ENCODE measurements at regions not wholly inside any gene's neighbourhood (a gene's known extent, or its start where the extent isn't known, plus 50 kb on each side); places are given as distances from the start of the nearest gene placed in this dataset.
"Not testable (repeated sequence)": the region's sequence is repeated elsewhere in the genome, so short reads cannot be mapped to it uniquely, and the experiment has no call there.

DNA sequence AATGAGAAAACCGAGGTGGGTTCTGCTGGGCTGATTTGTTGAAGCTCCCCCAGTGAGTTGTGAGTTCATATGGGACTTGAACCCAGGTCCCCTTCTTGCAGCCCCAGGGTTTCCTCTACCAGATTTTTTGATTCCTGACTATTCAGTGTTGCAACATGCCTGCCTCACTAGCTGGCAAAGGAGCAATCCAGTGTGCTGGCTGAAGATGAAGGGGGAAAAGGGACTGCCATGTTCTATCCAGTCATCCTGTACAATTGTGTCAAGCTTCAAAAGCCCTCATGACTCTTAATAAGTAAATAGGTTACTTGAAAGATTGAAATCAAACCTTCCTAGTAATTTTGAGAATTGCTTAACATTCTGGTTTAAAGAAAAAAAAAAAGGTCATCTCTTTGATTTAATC, 211.5 kb upstream of the TP63 start:
- no peaks in the 10 kb centered on the region for H3K36me3 ChIP-seq
- 86 to 96% methylated on average over 1 of the region's 1 CpG for WGBS, 2 donors
- H3K9me3 ChIP-seq, result no peaks in the 10 kb centered on the region
- H3K27me3 ChIP-seq, result no peaks in the 10 kb centered on the region
- H3K4me1 ChIP-seq, result no peaks in the 10 kb centered on the region
- H3K4me3 ChIP-seq (replicated peaks in 1 of 3), result no peak overlapping the region
- DNase-seq, result no peak
- no peak overlapping the region for H3K27ac ChIP-seq
- intact Hi-C loops (cut with DNase I), result no loop called here
- TF ChIP-seq, protein P1, sequence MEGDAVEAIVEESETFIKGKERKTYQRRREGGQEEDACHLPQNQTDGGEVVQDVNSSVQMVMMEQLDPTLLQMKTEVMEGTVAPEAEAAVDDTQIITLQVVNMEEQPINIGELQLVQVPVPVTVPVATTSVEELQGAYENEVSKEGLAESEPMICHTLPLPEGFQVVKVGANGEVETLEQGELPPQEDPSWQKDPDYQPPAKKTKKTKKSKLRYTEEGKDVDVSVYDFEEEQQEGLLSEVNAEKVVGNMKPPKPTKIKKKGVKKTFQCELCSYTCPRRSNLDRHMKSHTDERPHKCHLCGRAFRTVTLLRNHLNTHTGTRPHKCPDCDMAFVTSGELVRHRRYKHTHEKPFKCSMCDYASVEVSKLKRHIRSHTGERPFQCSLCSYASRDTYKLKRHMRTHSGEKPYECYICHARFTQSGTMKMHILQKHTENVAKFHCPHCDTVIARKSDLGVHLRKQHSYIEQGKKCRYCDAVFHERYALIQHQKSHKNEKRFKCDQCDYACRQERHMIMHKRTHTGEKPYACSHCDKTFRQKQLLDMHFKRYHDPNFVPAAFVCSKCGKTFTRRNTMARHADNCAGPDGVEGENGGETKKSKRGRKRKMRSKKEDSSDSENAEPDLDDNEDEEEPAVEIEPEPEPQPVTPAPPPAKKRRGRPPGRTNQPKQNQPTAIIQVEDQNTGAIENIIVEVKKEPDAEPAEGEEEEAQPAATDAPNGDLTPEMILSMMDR (IDR thresholded peaks at IDR 0.05), result no peak

DNA sequence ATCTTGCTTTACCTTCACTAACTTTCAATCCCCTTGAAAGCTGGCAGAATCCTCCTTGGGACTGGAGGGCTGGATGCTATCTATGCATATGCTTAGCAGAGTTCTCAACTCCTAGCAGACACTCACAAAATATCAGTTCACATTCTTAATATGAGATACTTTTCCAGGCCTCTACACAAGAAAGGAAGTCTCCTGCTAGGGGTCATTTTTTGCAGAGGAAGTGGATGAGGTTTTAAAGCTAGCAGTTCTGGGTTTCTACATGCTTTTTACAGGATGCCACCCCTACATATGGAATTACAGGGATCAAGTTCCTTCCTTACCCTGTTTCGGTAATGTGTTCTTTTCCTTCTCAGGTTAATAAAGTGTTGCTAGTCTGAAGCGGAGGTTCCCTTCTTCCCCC, 206.3 kb upstream of the TP63 start:
- intact Hi-C loops (cut with DNase I), result no loop called here
- no peak for DNase-seq
- Histone ChIP-seq H3K36me3 (no peaks in the 10 kb centered on the region), H3K9me3 (no peaks in the 10 kb centered on the region), H3K4me3 (replicated peaks in 1 of 3) (no peak overlapping the region), H3K27ac (no peak overlapping the region), H3K27me3 (no peaks in the 10 kb centered on the region), H3K4me1 (no peaks in the 10 kb centered on the region)
- 86 to 87% methylated on average over 2 of the region's 2 CpGs for WGBS, 2 donors
- TF ChIP-seq, protein P1 (IDR thresholded peaks at IDR 0.05), result no peak
- no peak for TF ChIP-seq POLR2A (IDR thresholded peaks at IDR 0.05)

DNA sequence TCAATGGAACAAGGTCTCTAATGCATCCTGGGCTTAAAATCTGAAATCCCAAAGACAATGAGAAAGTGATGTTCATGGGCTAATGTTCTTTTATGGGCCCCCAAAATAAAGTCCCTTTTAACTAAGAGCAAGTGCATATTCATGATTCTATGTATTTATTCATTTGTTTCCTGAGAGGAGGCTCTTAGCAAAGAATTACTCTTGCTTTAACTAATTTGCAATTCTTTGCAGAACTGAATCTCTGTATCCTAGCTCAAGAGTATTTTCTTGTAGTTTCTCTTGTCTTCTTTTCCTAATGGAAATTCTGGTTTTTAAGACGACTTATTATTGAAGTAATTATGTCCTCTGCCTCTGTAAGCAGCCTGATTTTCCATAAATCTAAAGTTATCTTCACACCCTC, 202.2 kb upstream of the TP63 start:
- intact Hi-C loops (cut with DNase I), result no loop called here
- Histone ChIP-seq H3K36me3 (no peaks in the 10 kb centered on the region), H3K4me3 (replicated peaks in 1 of 3) (no peak overlapping the region), H3K9me3 (no peaks in the 10 kb centered on the region), H3K4me1 (no peaks in the 10 kb centered on the region), H3K27ac (no peak overlapping the region), H3K27me3 (no peaks in the 10 kb centered on the region)
- TF ChIP-seq, protein P1 (IDR thresholded peaks at IDR 0.05), result no peak
- TF ChIP-seq POLR2A (IDR thresholded peaks at IDR 0.05), result no peak
- WGBS, 2 donors, result 64 to 67% methylated on average over 1 of the region's 1 CpG
- no peak for DNase-seq

DNA sequence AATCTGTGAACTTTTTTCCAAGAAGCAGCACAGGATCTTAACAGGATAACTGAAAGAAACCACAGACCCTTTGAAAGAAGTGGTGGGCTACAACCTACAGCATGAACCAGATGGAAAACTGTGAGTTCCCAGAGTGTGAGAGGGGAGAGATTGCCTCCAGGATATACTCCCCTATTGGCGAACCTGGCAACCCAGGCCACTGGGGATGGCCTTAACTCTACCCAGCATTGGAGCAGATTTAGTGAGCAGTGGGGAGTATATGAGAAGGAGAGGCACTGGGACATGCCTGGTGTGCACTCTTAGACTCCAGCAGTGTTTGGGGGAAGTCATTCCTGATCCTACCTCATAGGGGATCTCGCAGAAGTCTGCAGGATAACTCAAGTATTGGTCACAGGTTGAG, 201.0 kb upstream of the TP63 start:
- Histone ChIP-seq H3K27me3 (no peaks in the 10 kb centered on the region), H3K27ac (no peak overlapping the region), H3K9me3 (no peaks in the 10 kb centered on the region), H3K4me3 (replicated peaks in 1 of 3) (no peak overlapping the region), H3K36me3 (no peaks in the 10 kb centered on the region), H3K4me1 (no peaks in the 10 kb centered on the region)
- WGBS, 2 donors, result 94 to 95% methylated on average over 2 of the region's 2 CpGs
- TF ChIP-seq POLR2A (IDR thresholded peaks at IDR 0.05), result no peak
- TF ChIP-seq, protein P1 (IDR thresholded peaks at IDR 0.05), result no peak
- DNase-seq, result no peak
- intact Hi-C loops (cut with DNase I), result no loop called here

DNA sequence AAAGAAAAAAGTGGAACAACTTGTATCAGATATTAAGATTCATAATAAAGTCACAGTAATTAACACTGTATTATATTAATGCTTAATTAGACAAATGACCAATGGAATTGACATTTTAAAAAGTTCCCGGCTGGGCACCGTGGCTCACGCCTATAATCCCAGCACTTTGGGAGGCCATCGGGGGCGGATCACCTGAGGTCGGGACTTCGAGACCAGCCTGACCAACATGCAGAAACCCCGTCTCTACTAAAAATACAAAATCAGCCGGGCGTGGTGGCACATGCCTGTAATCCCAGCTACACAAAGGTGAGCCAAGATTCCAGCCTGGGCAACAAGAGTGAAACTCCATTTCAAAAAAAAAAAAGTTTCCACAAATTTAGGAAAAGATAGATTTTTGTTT, 188.9 kb upstream of the TP63 start:
- H3K27ac ChIP-seq; intact Hi-C loops (cut with DNase I); H3K4me3 ChIP-seq (replicated peaks in 1 of 3); H3K27me3 ChIP-seq; H3K4me1 ChIP-seq; H3K36me3 ChIP-seq; H3K9me3 ChIP-seq: not testable (repeated sequence)
- WGBS, 2 donors, result 58 to 69% methylated on average over 10 of the region's 10 CpGs
- DNase-seq, result peak; percentile 30 to 31

DNA sequence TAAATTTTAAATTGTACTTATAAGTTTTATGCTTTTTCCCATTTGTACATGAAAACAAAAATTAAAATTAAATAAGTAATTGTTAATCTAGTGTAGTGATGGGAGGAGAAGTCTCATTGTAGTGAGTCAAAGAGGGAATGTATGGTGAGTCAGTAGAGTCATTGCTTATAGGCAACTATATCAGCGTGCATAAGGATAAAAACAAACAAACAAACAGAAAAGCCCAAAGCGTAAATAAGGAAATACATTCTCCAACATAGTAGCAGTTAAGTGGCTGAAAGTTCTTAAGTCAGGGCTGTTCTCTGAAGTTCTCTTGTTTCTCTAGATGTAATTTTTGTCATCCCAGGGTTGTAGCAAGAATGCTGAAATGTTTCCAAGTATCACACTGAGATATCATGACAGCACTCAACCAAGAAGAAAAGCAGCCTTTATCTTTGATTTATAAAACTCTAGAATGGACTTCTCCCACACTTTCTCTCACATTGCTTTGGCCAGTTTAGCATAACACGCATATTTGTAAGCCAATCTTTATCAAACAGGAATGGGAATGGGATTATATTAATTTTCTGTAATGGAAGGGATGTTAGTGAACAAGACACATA, 184.1 kb upstream of the TP63 start:
- Histone ChIP-seq H3K4me3 (replicated peaks in 1 of 3) (no peak overlapping the region), H3K36me3 (no peaks in the 10 kb centered on the region), H3K27ac (no peak overlapping the region), H3K9me3 (no peaks in the 10 kb centered on the region), H3K4me1 (no peaks in the 10 kb centered on the region), H3K27me3 (no peaks in the 10 kb centered on the region)
- no peak for DNase-seq
- 76 to 88% methylated on average over 3 of the region's 3 CpGs for WGBS, 2 donors
- intact Hi-C loops (cut with DNase I), result no loop called here
- TF ChIP-seq POLR2A (IDR thresholded peaks at IDR 0.05), result no peak
- TF ChIP-seq, protein P1 (IDR thresholded peaks at IDR 0.05), result no peak
